HG03025 (cell line): ENCODE measurements at regions not wholly inside any gene's neighbourhood (a gene's known extent, or its start where the extent isn't known, plus 50 kb on each side); places are given as distances from the start of the nearest gene placed in this dataset.

Experiments
- ATAC-seq: cut with Tn5 transposase; IDR thresholded peaks from one replicate; pipeline ENCODE4 v1.9.1; 2021; ENCODE audit warnings: mild to moderate bottlenecking, moderate library complexity; ENCODE audit not compliant: unreplicated experiment, low FRiP score

DNA sequence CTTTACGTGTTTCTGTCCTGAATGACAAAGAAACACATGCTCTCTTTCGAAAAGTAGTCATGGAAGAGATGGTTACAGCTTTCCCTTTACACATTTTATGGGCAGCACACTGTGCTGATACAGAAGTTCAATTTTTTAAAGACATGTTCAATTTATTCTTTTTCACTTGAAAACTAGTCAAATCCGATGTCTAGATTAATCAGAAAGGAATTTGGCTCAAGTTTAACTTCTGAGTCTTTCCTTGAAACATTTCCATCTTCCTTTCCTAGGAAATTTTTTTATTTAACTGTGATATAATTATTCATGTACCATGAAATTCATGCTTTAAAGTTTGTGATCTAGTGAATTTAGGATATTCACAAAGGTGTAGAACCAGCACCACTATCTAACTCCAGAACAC is 360.1 kb downstream of the TNS3 start:
- no peak for ATAC-seq

GRCh38 chr7:47218378-47219176 is 363.3 kb downstream of the TNS3 start:
- ATAC-seq, result no peak

DNA sequence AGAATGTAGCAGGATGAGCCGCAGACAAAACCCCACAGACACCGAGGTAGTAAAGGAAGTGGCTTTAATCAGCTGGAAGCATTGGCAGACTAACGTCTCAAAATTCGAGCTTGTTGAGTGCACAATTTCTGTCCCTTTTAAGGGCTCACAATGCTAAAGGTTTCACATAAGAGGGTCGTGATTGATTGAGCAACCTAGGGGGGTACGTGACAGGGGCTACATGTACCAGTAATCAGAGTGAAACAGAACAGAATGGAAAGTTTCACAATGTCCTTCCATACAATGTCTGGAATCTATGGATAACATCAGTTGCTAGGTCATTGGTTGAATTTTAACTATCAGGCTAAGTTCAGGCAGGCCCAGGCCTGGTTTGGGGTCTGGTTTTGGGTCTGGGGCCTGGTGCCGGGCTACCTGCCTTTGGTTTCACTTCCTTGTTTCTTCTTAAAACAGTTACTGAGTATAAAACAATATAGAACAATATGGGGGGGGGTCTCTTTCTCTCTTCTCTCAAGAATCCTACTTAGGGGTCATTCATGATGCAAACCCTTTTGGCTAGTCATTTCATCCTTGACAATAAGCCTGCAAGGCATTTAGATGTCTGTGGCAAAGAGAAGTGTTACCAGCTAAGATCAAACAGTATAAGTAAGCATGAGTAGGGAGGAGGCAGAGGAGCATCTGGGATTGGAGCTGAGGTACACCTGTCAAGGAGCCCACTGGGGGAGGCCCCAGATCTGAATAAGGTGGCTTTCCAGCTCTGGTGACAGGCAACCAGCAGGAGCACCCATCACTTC is 364.1 kb downstream of the TNS3 start:
- no peak for ATAC-seq

DNA sequence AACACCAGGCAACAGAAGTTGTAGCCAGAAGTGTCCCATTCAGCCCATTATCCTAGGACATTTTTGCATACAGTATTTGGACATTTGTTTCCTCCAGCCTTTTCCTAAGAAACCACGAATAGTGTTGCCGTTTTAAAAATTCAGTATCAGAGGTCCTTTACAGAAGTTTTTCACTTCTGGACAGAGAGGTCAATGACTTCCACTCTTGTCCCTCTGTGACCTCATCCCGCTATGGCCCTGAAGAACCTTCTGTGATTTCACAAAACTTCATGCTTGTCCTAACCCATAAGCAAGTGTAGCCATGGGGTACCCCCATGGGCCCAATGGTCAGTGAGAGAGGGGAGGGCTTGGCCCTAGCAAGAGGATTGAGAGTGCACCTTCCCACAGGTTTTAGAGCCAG is 364.8 kb downstream of the TNS3 start:
- ATAC-seq, result no peak

DNA sequence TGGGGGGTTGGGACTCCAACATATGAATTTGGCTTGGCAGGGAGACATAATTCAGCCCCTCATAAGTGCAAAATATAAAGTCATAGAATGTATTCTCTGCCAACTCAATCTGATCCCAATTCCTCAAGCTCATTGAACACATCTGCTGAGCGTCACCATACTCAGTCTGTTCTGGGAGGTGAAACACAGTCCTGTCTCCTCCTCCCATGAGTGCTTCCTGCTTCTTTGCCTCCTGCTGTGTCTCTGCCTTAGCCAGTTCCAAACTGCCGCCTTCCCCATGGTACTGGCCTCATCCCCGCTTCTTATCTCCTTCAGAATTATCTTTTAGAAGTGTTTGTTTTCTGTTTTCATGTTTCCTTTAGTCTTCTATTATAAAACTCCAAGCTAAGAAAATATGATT is 365.5 kb downstream of the TNS3 start:
- no peak for ATAC-seq

DNA sequence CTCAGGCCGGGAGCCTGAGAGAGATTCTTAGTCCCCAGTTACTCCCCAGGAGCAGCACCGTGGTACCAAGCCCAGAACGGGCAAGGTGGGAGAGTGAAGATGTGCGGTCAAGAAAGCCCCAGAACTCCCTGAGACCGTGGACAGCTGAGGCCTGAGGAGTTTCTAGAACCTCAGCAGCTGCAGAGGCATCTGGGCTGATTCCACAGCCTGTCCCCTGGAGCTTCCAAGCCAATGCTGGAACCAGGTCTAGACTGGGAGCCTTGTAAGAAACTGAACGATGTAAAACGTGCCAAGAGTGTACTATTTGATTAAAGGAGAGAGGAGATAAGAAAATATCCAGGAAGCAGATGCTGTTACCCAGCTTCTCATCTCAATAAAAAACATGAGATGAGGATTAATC is 366.3 kb downstream of the TNS3 start:
- ATAC-seq, result no peak

- ATAC-seq, result no peak
Measured at GRCh38 chr7:47215049-47215448, 366.9 kb downstream of the TNS3 start.

DNA sequence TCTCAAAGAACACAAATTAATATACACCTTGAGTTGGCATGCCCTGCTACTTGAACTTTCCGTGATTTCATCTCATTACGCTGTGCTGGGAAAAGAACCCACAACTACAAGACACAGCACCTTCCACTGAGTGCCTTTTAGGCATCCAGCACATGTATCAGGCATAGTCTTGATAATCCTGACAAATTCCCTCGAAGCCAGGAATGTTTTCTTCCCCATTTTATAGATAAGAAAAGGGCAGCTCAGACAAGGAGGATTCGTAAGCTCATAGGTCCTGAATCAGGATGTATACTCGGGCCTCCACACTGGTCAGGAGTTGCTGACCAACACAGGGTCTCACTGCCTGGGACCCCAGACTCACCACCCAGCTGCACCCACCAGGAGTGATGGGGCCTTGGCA is 368.6 kb downstream of the TNS3 start:
- ATAC-seq, result no peak

GRCh38 chr7:47211519-47211973 is 370.4 kb downstream of the TNS3 start:
- ATAC-seq, result no peak

DNA sequence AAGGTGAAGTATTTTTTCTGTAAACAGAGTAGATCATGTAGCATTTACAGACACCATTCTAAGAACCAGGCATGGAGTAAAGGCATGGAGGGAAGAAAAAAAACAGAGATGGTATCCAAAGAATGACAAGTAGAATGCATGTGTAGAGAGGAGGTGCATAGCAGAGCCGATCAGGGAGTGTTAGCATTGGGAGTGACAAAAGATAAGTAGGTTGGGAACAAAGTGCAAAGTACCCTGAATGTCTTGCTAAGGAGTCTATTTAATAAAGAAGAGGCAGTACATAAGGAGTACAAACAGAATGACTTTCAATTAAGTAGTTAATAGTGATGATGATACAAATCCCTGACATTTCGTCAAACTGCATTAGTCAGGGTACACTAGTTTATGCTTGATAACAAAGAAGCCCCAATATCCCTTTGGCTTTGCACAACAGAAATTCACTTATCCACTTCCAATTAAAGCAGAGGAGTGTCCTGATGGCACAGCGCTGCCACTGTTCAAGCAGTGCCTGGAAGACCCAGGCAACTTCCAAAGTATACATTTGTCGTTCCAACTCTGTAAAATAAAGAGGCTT is 371.5 kb downstream of the TNS3 start:
- ATAC-seq, result no peak

DNA sequence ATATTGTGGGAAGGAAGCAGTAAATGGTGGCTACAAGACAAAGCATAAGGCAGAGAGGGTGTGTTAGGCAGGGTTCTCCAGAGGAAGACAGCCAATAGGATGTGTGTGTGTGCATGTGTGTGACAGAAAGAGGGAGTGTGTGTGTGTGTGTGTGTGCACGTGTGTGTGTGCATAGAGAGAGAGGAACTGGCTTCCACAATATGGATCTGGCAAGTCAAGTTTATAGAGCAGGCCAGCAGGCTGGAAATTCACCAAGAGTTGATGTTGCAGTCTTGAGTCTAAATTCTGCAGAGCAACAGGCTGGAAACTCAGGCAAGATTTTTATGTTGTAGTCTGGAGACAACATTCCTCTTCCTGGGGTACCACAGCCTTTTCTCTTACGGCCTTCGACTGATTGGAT is 374.0 kb downstream of the TNS3 start:
- ATAC-seq, result no peak

DNA sequence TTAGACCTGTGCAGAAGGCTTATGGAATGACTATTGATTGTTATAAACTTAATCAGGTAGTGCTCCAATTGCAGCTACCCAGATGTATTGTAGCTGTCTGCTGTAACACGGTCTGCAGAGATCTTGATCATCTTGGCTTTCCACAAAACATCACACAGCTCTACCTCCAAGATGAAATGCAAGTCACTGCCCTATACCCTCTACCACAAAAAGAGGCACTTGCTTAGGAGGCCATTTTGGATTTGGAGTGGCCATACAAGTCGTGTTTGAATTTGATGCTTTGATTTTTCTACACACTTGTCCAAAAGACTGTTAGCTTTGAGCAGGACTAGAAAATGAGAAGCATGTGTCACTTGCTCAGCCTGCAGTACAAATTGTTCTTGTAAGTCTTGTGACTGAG is 377.2 kb downstream of the TNS3 start:
- no peak for ATAC-seq

- ATAC-seq, result no peak
Measured at GRCh38 chr7:47202146-47202783, 379.6 kb downstream of the TNS3 start.

GRCh38 chr7:47198159-47198558 is 383.8 kb downstream of the TNS3 start:
- ATAC-seq, result no peak

GRCh38 chr7:47197486-47197885 is 384.4 kb downstream of the TNS3 start:
- no peak for ATAC-seq

- no peak for ATAC-seq
Measured at GRCh38 chr7:47196737-47197136, 385.2 kb downstream of the TNS3 start.

DNA sequence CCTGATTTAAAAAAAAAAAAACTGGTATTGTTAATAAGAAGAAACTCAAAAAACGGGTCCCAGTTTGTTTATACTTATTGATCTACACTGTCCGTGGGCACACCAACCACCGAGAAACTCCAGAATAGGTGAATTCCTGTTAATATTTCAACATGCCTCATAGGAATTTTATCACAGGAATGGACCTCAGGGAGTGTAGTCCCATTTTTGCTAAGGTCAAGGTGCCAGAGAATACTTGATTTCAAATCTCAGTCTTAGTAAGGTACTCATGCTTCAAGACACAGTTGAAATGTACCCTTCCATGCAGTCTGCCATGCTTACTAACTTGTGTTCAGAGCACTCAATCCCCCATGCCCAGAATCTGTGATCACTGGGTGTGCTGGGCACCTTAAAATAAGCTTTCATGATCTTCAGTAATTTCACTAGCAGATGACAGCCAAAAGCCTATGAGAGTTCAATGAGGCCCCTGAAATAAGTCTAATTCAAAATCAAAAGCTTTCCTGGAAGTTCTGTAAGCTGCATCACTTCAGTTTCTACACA is 385.7 kb downstream of the TNS3 start:
- ATAC-seq, result no peak

DNA sequence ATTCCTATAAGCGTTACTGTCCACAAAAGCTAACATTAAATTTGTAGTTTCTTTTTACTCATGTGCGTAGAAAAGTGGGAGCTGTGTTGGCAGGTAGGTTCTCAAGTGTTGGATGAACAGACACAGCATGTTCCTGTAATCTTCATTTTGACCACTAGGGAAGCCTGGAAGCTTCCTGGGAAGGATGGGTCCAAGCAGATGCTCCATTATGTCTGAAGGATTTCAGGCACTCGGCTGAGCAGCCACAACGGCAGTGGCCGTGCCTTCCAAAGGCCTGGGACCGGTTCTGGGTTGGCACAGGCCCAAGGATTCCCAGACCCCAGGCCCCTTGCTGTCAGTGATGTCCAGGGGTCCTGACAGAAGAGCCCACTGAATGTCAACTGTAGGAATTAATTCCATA is 386.3 kb downstream of the TNS3 start:
- no peak for ATAC-seq

- no peak for ATAC-seq
Measured at GRCh38 chr7:47194516-47195057, 387.3 kb downstream of the TNS3 start.

- no peak for ATAC-seq
Measured at GRCh38 chr7:47192978-47193377, 388.9 kb downstream of the TNS3 start.
